IMR-90 (cell line): ENCODE measurements at regions not wholly inside any gene's neighbourhood (a gene's known extent, or its start where the extent isn't known, plus 50 kb on each side); places are given as distances from the start of the nearest gene placed in this dataset.

Source experiments
- ATAC-seq: fragments of 200-7000 bp; cut with Tn5 transposase; 2 replicates; pipeline ENCODE4 v1.9.1; 2020; ENCODE audit warnings: low read depth, mild to moderate bottlenecking, moderate library complexity
- BruUV-seq: library from RNA; stranded (reverse); fragments of 400-500 nt; replicated peaks from 2 replicates; lab custom pipeline; 2021; lab: Mats Ljungman, UMichigan
- CTCF ChIA-PET: fragments of 300-600 bp; formaldehyde crosslinking; extraction: SDS; loops from one replicate; lab custom pipeline; 2021; ENCODE audit warnings: antibody characterized with exemption; lab: Yijun Ruan, JAX
- POLR2A ChIA-PET: fragments of 300-600 bp; sonication (Branson Sonifier 250); formaldehyde crosslinking; loops from one replicate; lab custom pipeline; 2022; ENCODE audit warnings: antibody characterized with exemption; ENCODE audit not compliant: unreplicated experiment; lab: Charles Lee
- DNase-seq: peaks from one replicate; pipeline ENCODE4 v3.0.0; 2013
- H2AFZ ChIP-seq: replicated peaks from 2 replicates; pipeline ENCODE3; 2013; ENCODE audit warnings: low read length, mild to moderate bottlenecking; ENCODE audit not compliant: poor library complexity
- H2AK5ac ChIP-seq: 2 replicates; pipeline ENCODE4 v1.6.1; 2013; ENCODE audit warnings: low read depth, low read length, inconsistent platforms
- H2AK9ac ChIP-seq: replicated peaks from 2 replicates; pipeline ENCODE3; 2013; ENCODE audit warnings: mild to moderate bottlenecking, low read depth, low read length, moderate library complexity; ENCODE audit not compliant: poor library complexity
- H2BK120ac ChIP-seq: 2 replicates; pipeline ENCODE4 v1.6.1; 2013; ENCODE audit warnings: low read depth, low read length, inconsistent platforms
- H2BK15ac ChIP-seq: 3 replicates; pipeline ENCODE4 v1.6.1; 2013; ENCODE audit warnings: low read depth, low read length, inconsistent platforms
- H2BK20ac ChIP-seq: 2 replicates; pipeline ENCODE4 v1.6.1; 2013; ENCODE audit warnings: low read depth, mild to moderate bottlenecking, inconsistent platforms, low read length, moderate library complexity
- H2BK5ac ChIP-seq: 2 replicates; pipeline ENCODE4 v1.6.1; 2013; ENCODE audit warnings: mild to moderate bottlenecking, low read depth, low read length, inconsistent platforms; ENCODE audit not compliant: poor library complexity, severe bottlenecking
- H3K14ac ChIP-seq: replicated peaks from 2 replicates; pipeline ENCODE4 v1.6.1; 2013; ENCODE audit warnings: low read depth, low read length, inconsistent platforms
- H3K18ac ChIP-seq: 2 replicates; pipeline ENCODE4 v1.6.1; 2013; ENCODE audit warnings: low read depth, low read length, control low read depth
- H3K23ac ChIP-seq: 2 replicates; pipeline ENCODE4 v1.6.1; 2013; ENCODE audit warnings: low read depth, low read length, inconsistent platforms
- H3K27ac ChIP-seq: 2 replicates; pipeline ENCODE4 v1.5.1; 2013; ENCODE audit warnings: mild to moderate bottlenecking, control low read depth, low read length; ENCODE audit not compliant: insufficient read depth
- H3K27me3 ChIP-seq: 2 replicates; pipeline ENCODE4 v1.6.1; 2013; ENCODE audit warnings: low read length; ENCODE audit not compliant: control insufficient read depth, insufficient read depth
- H3K36me3 ChIP-seq: 2 replicates; pipeline ENCODE4 v1.6.1; 2013; ENCODE audit warnings: low read length, mixed read lengths; ENCODE audit not compliant: control insufficient read depth, insufficient read depth
- H3K4ac ChIP-seq: 2 replicates; pipeline ENCODE4 v1.6.1; 2013; ENCODE audit warnings: low read depth, low read length, inconsistent platforms
- H3K4me1 ChIP-seq: 2 replicates; pipeline ENCODE4 v1.6.1; 2013; ENCODE audit warnings: low read length, mixed read lengths; ENCODE audit not compliant: control insufficient read depth, insufficient read depth
- H3K4me2 ChIP-seq: 2 replicates; pipeline ENCODE4 v1.6.1; 2013; ENCODE audit warnings: low read depth, mild to moderate bottlenecking, control low read depth, low read length, moderate library complexity
- H3K4me3 ChIP-seq: 2 replicates; pipeline ENCODE4 v1.5.1; 2013; ENCODE audit warnings: low read depth, mild to moderate bottlenecking, control low read depth, low read length, moderate library complexity; ENCODE audit not compliant: insufficient read depth
- H3K56ac ChIP-seq: 2 replicates; pipeline ENCODE4 v1.6.1; 2013; ENCODE audit warnings: low read length, inconsistent platforms; ENCODE audit not compliant: insufficient read depth; ENCODE audit errors: extremely low read depth
- H3K79me1 ChIP-seq, 2 experiments: 2 replicates each; pipeline ENCODE4 v1.6.1; 2013; ENCODE audit warnings: low read length in 2 of 2, inconsistent platforms in 1 of 2, low read depth in 1 of 2
- H3K9ac ChIP-seq: 2 replicates; pipeline ENCODE4 v1.6.1; 2013; ENCODE audit warnings: low read depth, low read length, control low read depth
- H3K9me1 ChIP-seq: 2 replicates; pipeline ENCODE4 v1.6.1; 2013; ENCODE audit warnings: low read length, inconsistent platforms; ENCODE audit not compliant: insufficient read depth
- H3K9me3 ChIP-seq: 2 replicates; pipeline ENCODE4 v1.6.1; 2013; ENCODE audit warnings: low read length; ENCODE audit not compliant: control insufficient read depth, insufficient read depth
- H4K20me1 ChIP-seq: 2 replicates; pipeline ENCODE4 v1.6.1; 2013; ENCODE audit warnings: low read length, inconsistent platforms; ENCODE audit not compliant: insufficient read depth
- H4K5ac ChIP-seq: 2 replicates; pipeline ENCODE4 v1.6.1; 2013; ENCODE audit warnings: mild to moderate bottlenecking, low read depth, low read length, control low read depth
- H4K8ac ChIP-seq, 2 experiments: 2 replicates each; pipeline ENCODE4 v1.6.1; 2013; ENCODE audit warnings: low read depth in 2 of 2, low read length in 2 of 2, control low read depth in 1 of 2, inconsistent platforms in 1 of 2
- H4K91ac ChIP-seq: 2 replicates; pipeline ENCODE4 v1.6.1; 2013; ENCODE audit warnings: low read depth, low read length, inconsistent platforms; ENCODE audit not compliant: insufficient read depth
- BHLHE40 ChIP-seq: fragments of 150-350 bp; IDR thresholded peaks from 2 replicates; pipeline ENCODE4 v1.6.1; 2016; ENCODE audit warnings: mild to moderate bottlenecking, low read depth, low read length
- CEBPB ChIP-seq: IDR thresholded peaks from 2 replicates; pipeline ENCODE4 v1.6.1; 2012; ENCODE audit warnings: low read depth, low read length, improper control_type of control experiment
- CHD1 ChIP-seq: IDR thresholded peaks from 2 replicates; pipeline ENCODE4 v1.6.1; 2012; ENCODE audit warnings: low read depth, low read length, improper control_type of control experiment
- FOS ChIP-seq: fragments of 150-350 bp; IDR thresholded peaks from 2 replicates; pipeline ENCODE4 v1.6.1; 2016; ENCODE audit warnings: low read depth, low read length
- MAFK ChIP-seq: IDR thresholded peaks from 2 replicates; pipeline ENCODE4 v1.6.1; 2012; ENCODE audit warnings: low read depth, low read length, improper control_type of control experiment
- MAZ ChIP-seq: IDR thresholded peaks from 2 replicates; pipeline ENCODE4 v1.6.1; 2012; ENCODE audit warnings: low read depth, mild to moderate bottlenecking, low read length, improper control_type of control experiment, moderate library complexity, borderline replicate concordance
- MXI1 ChIP-seq: IDR thresholded peaks from 2 replicates; pipeline ENCODE4 v1.6.1; 2012; ENCODE audit warnings: low read depth, mild to moderate bottlenecking, low read length, moderate library complexity, borderline replicate concordance
- NFE2L2 ChIP-seq: fragments of 150-350 bp; IDR thresholded peaks from 2 replicates; pipeline ENCODE4 v1.6.1; 2016; ENCODE audit warnings: low read depth, mild to moderate bottlenecking, low read length
- POLR2A ChIP-seq: IDR thresholded peaks from 2 replicates; pipeline ENCODE4 v1.6.1; 2012; ENCODE audit warnings: mild to moderate bottlenecking, low read depth, low read length
- RAD21 ChIP-seq: IDR thresholded peaks from 2 replicates; pipeline ENCODE4 v1.6.1; 2012; ENCODE audit warnings: low read length, improper control_type of control experiment
- RCOR1 ChIP-seq: IDR thresholded peaks from 2 replicates; pipeline ENCODE4 v1.6.1; 2012; ENCODE audit warnings: mild to moderate bottlenecking, low read length, improper control_type of control experiment; ENCODE audit not compliant: insufficient replicate concordance
- RFX5 ChIP-seq: IDR thresholded peaks from 2 replicates; pipeline ENCODE4 v1.8.0; 2012; ENCODE audit warnings: low read depth, mild to moderate bottlenecking, low read length, moderate library complexity
- SMC3 ChIP-seq: fragments of 150-350 bp; IDR thresholded peaks from 2 replicates; pipeline ENCODE4 v1.6.1; 2016; ENCODE audit warnings: low read depth, mild to moderate bottlenecking, antibody characterized with exemption, low read length, moderate library complexity
- WGBS, 2 experiments: methylation state at CpG; one replicate each; pipeline versions ENCODE4 v1.1.5 to v1.1.7; 2013; ENCODE audit warnings: missing lambda C conversion rate in 2 of 2; ENCODE audit not compliant: insufficient read length in 1 of 2; ENCODE audit errors: extremely low coverage in 2 of 2; 5-methylcytosine and 5-hydroxymethylcytosine counted together
- dilution Hi-C: fragments of 300-500 bp; cut with HindIII; formaldehyde crosslinking; loops from one replicate; pipeline ENCODE4 v1.14.3; 2018; ENCODE audit warnings: low sequenced_read_pairs; ENCODE audit not compliant: unreplicated experiment
- in situ Hi-C: fragments of 300-500 bp; cut with MboI; formaldehyde crosslinking; loops from 3 replicates; pipeline ENCODE4 v1.14.3; 2019; ENCODE audit warnings: low sequenced_read_pairs, inconsistent platforms, mixed read lengths
- intact Hi-C: fragments of 100-400 bp; cut with micrococcal nuclease; formaldehyde crosslinking; loops from 2 replicates; pipeline ENCODE4 v1.10.0; 2022
- TF ChIP-seq, protein P1 (sequence below): fragments of 150-350 bp; IDR thresholded peaks from 2 replicates; pipeline ENCODE4 v1.6.1; 2017; ENCODE audit warnings: mild to moderate bottlenecking, antibody characterized with exemption, low read length, low read depth
- TF ChIP-seq, protein P2 (sequence below): conservative IDR thresholded peaks from 2 replicates; pipeline ENCODE4 v1.5.1; 2012; ENCODE audit warnings: mild to moderate bottlenecking, low read depth, low read length, improper control_type of control experiment
- TF ChIP-seq, protein P3 (sequence below): fragments of 150-350 bp; IDR thresholded peaks from 2 replicates; pipeline ENCODE4 v1.6.1; 2016; ENCODE audit warnings: low read depth, mild to moderate bottlenecking, low read length, moderate library complexity, borderline replicate concordance

DNA sequence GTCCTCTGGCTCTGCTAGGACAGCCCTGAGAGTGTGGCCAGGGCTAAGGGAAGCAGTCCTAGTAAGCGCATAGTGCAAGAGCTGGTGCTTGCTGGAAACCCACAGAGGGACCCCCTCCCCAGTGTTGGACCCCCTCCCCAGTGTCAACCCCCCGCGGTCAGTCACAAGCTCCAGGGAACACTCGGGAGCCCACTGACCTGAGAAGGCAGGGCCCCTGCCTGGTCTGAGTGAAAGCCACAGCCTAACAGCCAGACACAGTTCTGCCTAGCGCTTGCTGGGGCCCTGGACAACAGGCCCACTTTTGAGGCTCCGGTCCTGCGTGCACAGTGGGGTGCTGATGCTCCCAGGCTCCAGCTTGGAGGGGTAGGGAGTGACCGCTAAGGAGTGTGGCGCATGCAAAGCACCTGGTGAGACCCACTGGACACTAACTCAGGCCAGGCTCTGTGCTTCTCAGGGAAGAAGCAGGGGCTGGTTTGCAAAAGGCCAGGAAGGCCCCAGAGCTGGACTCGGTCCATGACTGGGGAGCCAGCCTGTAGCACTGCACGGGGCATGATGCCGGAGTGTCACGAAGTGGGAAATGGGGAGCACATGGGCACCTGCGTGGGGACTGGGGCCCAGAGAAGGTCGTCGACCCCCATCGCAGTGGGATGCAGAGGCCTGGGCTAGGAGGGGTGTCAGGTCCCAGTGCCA lies 175.8 kb upstream of the PPP2R2D start:
- BruUV-seq = no TSS peak
- dilution Hi-C loops = no loop called here
- Histone ChIP-seq H3K56ac (no peak overlapping the region), H3K14ac (no peak overlapping the region), H4K5ac (no peak overlapping the region), H2BK5ac (no peak overlapping the region), H3K4me1 (no peaks in the 10 kb centered on the region), H4K91ac (no peak overlapping the region), H2BK15ac (no peak overlapping the region), H3K9me1 (no peaks in the 10 kb centered on the region), H3K18ac (no peak overlapping the region), H2AK9ac (no peak overlapping the region), H3K79me1 (no peaks in the 10 kb centered on the region), H3K27ac (no peak overlapping the region), H2BK120ac (no peak overlapping the region), H3K36me3 (no peaks in the 10 kb centered on the region), H3K4ac (no peak overlapping the region), H4K20me1 (no peaks in the 10 kb centered on the region), H4K8ac (no peak overlapping the region), H3K9ac (no peak overlapping the region), H3K27me3 (no peaks in the 10 kb centered on the region), H2AFZ (no peak overlapping the region), H3K4me2 (no peak overlapping the region), H2BK20ac (no peak overlapping the region), H3K23ac (no peak overlapping the region), H3K4me3 (no peak overlapping the region), H2AK5ac (no peak overlapping the region), H3K9me3 (peaks cover 46% of the 10 kb centered on the region)
- POLR2A ChIA-PET = no interaction called here
- ATAC-seq (no peak), DNase-seq (no peak)
- CTCF ChIA-PET = no interaction called here
- intact Hi-C loops = no loop called here
- WGBS, 2 experiments = 64% methylated on average over 12 of the region's 17 CpGs; no CpG with 5 or more reads in 1 of the 2 experiments
- TF ChIP-seq POLR2A (no peak), MXI1 (no peak), CHD1 (no peak), MAZ (no peak), CEBPB (no peak), BHLHE40 (no peak), NFE2L2 (no peak), FOS (no peak), SMC3 (no peak), RCOR1 (no peak), MAFK (no peak), RFX5 (no peak), RAD21 (no peak)
- TF ChIP-seq, protein P1, sequence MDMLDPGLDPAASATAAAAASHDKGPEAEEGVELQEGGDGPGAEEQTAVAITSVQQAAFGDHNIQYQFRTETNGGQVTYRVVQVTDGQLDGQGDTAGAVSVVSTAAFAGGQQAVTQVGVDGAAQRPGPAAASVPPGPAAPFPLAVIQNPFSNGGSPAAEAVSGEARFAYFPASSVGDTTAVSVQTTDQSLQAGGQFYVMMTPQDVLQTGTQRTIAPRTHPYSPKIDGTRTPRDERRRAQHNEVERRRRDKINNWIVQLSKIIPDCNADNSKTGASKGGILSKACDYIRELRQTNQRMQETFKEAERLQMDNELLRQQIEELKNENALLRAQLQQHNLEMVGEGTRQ = no peak
- TF ChIP-seq, protein P2, sequence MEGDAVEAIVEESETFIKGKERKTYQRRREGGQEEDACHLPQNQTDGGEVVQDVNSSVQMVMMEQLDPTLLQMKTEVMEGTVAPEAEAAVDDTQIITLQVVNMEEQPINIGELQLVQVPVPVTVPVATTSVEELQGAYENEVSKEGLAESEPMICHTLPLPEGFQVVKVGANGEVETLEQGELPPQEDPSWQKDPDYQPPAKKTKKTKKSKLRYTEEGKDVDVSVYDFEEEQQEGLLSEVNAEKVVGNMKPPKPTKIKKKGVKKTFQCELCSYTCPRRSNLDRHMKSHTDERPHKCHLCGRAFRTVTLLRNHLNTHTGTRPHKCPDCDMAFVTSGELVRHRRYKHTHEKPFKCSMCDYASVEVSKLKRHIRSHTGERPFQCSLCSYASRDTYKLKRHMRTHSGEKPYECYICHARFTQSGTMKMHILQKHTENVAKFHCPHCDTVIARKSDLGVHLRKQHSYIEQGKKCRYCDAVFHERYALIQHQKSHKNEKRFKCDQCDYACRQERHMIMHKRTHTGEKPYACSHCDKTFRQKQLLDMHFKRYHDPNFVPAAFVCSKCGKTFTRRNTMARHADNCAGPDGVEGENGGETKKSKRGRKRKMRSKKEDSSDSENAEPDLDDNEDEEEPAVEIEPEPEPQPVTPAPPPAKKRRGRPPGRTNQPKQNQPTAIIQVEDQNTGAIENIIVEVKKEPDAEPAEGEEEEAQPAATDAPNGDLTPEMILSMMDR = no peak
- TF ChIP-seq, protein P3, sequence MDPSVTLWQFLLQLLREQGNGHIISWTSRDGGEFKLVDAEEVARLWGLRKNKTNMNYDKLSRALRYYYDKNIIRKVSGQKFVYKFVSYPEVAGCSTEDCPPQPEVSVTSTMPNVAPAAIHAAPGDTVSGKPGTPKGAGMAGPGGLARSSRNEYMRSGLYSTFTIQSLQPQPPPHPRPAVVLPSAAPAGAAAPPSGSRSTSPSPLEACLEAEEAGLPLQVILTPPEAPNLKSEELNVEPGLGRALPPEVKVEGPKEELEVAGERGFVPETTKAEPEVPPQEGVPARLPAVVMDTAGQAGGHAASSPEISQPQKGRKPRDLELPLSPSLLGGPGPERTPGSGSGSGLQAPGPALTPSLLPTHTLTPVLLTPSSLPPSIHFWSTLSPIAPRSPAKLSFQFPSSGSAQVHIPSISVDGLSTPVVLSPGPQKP = no peak
- in situ Hi-C loops = no loop called here
